ENCODE measurements at regions not wholly inside any gene's neighbourhood (a gene's known extent, or its start where the extent isn't known, plus 50 kb on each side); places are given as distances from the start of the nearest gene placed in this dataset.

DNA sequence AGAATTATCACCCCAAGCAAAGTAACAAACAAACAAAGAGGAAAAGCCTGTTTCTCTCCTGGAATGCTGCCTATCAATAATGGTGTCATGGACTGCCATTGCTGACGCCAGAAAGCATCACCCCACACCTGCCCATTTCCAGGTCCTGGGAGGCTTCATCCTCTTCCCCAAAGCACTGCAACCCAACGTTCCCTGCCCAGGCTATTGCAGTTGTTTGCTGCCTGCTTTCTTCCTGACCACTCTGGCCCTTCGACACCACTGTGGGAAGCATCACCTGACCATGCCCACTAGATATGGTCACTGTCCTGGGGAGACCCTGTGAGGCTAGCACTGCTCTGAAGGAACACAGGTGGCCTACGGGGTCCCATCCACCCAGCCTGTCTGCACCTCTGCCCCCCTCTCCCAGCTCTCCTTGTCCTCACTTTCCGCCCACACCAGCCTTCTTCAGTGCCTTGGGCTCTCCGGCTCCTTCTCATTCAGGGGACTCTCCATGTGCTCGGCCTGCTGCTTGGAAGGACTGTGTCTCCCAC lies 439.6 kb downstream of the GLRX3 start:
- Mint-ChIP-seq H3K27me3 (peaks cover 12% of the 10 kb centered on the region), H3K4me3 (no peak overlapping the region), H3K4me1 (no peaks in the 10 kb centered on the region), H3K27ac (peak overlapping the region in 1 of 2 donors; percentile 13), H3K9me3 (peaks cover 0 to 10% of the 10 kb centered on the region in 2 donors)
- no peak for ATAC-seq
- DNase-seq = no peak

DNA sequence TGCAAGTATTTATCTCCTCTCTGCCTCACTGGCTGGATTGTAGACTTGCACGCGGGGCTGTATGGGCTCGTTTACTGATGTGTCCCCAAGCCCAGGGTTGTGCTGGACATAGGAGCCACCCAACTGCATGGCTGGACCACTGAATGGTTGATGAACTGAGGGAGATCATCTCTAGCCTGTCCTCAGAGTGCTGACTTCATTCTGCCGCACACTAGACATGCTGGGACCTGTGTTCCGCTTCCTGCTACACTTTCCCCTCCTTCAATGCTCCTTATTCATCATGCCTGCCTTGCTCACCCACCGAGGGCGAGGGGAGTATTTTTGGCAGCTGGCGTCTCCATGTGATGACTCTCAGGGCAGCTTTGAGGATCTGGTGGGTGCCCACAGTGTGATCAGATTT lies 440.2 kb downstream of the GLRX3 start:
- peaks cover 12% of the 10 kb centered on the region for H3K27me3 Mint-ChIP-seq
- H3K4me1 Mint-ChIP-seq = no peaks in the 10 kb centered on the region
- no peak for ATAC-seq
- no peak for DNase-seq
- H3K27ac Mint-ChIP-seq = no peak overlapping the region
- H3K9me3 Mint-ChIP-seq = peaks cover 0 to 10% of the 10 kb centered on the region in 2 donors
- no peak overlapping the region for H3K4me3 Mint-ChIP-seq

DNA sequence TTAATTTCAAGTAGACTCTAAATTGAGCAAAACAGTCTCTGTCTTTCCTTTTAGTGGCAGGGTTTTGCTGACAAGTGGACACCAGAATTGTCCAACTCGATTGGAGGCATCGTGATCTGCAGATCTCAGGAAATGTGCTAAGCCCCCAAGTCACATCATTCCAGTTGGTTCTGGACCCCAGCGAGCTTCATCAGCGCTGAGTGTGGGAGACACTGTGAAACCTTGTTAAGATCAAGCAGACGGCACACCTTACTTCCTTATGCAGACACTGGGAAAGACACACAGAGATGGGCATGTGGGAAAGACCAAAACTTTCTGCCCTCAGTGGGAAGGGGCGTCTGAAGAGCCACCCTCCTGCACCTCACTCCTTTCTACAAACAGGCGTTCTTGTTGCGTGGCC lies 440.8 kb downstream of the GLRX3 start:
- Mint-ChIP-seq H3K9me3 (peaks cover 0 to 10% of the 10 kb centered on the region in 2 donors), H3K4me3 (no peak overlapping the region), H3K27ac (no peak overlapping the region), H3K4me1 (no peaks in the 10 kb centered on the region), H3K27me3 (peaks cover 12% of the 10 kb centered on the region)
- DNase-seq = no peak
- no peak for ATAC-seq

DNA sequence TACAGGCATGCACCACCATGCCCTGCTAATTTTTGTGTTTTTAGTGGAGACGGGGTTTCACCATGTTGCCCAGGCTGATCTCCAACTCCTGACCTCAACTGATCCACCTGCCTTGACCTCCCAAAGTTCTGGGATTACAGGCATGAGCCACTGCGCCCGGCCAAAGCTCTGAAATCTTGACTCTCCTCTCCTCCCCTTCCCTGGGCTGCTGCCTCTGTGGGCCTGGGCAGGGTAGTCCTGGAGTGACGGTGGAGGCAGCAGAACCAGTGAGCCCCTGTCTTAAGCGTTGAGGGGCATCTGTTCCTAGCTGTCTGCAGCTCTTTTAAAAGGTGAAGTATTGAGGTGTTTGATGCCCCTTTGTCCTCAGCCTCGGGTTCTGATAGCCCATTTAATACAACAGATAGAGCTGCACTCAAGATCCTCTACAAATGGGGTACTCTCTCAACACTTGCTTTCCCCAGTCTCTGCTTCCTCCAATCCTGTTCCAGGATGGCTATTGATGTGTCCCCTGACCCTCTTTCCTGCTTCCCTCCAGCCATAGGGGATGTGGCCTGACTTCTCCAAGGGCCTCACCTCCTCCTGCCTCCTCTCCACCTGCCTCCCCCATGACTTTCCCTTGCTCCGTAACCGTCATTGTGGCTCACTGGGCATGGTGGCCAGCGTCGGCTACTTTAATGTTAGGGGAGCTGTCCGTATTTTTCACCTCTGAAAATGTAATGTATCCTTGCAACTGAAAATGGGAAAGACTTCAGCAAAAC lies 442.5 kb downstream of the GLRX3 start:
- no peak for ATAC-seq
- H3K4me1 Mint-ChIP-seq = no peaks in the 10 kb centered on the region
- no peak overlapping the region for H3K27ac Mint-ChIP-seq
- H3K4me3 Mint-ChIP-seq = no peak overlapping the region
- no peak for DNase-seq
- H3K27me3 Mint-ChIP-seq = peaks cover 12% of the 10 kb centered on the region
- peaks cover 0 to 10% of the 10 kb centered on the region in 2 donors for H3K9me3 Mint-ChIP-seq

DNA sequence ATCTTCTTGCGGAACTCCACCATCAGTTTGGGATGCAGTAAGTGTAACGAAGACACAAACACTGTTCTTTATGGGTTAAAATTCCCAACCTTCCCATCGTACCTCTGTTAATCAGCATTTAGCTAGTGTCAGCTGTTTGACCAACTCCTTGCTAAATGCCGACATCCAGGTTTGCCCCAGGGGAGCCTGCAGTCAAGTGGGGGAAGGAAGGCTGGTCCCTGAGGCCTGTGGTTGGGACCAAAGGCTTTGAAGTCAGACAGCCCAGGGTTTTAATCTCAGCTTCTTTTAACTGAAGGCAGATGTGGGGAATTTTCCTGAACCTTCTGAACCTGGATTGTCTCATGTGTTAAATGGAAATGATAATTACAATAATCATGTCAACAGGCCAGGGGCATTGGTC lies 443.7 kb downstream of the GLRX3 start:
- Mint-ChIP-seq H3K9me3 (peaks cover 0 to 7% of the 10 kb centered on the region in 2 donors), H3K4me1 (no peaks in the 10 kb centered on the region), H3K27ac (peak overlapping the region in 1 of 2 donors; percentile 50), H3K27me3 (peaks cover 12% of the 10 kb centered on the region), H3K4me3 (no peak overlapping the region)
- no peak for DNase-seq
- ATAC-seq = no peak

DNA sequence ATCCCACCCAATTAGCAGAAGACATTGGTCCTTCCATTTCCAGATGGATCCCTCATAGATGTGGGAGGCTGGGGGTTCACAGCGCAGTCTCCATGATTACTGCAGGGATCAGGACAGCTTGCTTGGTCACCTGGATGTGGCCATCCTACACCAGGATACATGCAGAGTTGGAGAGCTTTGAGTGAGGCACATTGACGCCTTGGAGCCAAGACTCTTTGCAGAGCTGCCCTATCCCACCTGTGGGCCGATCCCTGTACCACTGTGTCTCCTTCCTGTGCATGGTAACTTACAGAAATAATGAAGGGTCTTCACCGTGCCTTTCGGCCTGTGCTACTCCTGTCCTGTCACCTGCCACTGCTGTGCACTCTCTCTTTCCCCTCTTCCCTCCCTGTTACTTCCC lies 444.8 kb downstream of the GLRX3 start:
- no peaks in the 10 kb centered on the region for H3K9me3 Mint-ChIP-seq
- no peak for DNase-seq
- no peak for ATAC-seq
- no peak overlapping the region for H3K27ac Mint-ChIP-seq
- H3K27me3 Mint-ChIP-seq = peaks cover 12% of the 10 kb centered on the region
- H3K4me3 Mint-ChIP-seq = no peak overlapping the region
- no peaks in the 10 kb centered on the region for H3K4me1 Mint-ChIP-seq

DNA sequence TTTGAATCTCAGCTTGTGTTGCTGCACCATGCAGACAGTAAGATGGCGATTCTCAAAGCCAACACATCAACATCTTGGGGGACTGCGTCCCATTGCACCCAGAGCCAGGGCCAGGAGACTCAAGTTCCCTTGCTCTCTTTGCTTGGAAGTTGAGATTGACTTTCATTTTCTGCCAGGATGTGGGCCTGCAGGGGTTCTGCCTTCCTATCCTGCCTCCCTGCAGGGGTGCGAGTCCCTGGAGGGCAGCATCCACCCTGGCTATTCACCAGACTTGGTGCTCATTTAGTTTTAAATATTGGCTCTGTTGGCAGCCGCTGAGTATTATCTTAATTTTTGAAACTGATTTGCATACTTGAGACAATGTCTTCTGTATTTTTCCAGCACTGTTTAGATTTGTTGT lies 451.5 kb downstream of the GLRX3 start:
- H3K9me3 Mint-ChIP-seq = peaks cover 0 to 5% of the 10 kb centered on the region in 2 donors
- DNase-seq (no peak), ATAC-seq (no peak)
- peaks cover 9% of the 10 kb centered on the region for H3K27me3 Mint-ChIP-seq
- H3K27ac Mint-ChIP-seq = no peak overlapping the region
- no peak overlapping the region for H3K4me3 Mint-ChIP-seq
- H3K4me1 Mint-ChIP-seq = no peaks in the 10 kb centered on the region

DNA sequence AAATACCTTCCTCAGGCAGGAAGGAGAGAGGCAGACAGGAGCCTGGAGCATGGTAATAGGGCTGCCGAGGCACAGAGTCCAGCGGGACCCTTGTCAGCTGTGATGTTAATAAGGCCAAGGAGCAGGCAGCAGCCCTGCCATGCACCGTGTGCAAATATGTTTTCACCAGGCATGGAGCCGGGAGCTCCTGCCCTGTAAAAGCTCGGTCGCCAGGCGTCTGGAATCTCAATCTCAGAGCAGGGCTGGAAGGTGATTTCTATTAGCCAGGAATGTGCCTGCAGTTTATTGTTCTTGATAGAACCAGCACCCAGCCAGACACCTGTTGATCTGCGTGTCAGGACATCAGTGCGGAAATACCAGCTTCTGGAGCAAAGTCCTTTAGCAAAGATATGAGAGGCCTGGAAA lies 469.8 kb downstream of the GLRX3 start:
- ATAC-seq (no peak), DNase-seq (no peak)
- no peak overlapping the region for H3K27ac Mint-ChIP-seq
- H3K27me3 Mint-ChIP-seq = peaks cover 24% of the 10 kb centered on the region
- H3K4me1 Mint-ChIP-seq = no peaks in the 10 kb centered on the region
- H3K9me3 Mint-ChIP-seq = peaks cover 0 to 16% of the 10 kb centered on the region in 2 donors
- no peak overlapping the region for H3K4me3 Mint-ChIP-seq

DNA sequence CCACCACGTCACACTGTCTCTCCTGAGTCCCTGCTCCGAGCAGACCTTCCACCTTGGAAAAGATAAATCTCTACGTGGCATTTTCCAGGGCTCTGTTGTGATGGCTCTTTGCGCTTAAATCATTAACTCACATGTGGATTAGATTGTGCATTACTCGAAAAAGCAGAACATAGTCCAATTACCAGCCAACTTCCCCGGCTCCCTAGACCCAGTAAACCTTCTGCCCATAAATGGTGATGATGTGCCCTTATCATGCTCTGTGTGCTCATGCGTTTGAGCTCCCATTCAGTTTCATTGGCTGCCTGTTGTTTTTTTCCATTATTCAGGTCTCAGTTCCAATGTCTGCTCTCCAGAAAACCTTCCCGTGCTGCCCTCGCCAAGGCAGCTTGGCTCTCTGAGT lies 471.2 kb downstream of the GLRX3 start:
- Mint-ChIP-seq H3K27ac (no peak overlapping the region), H3K4me3 (no peak overlapping the region), H3K4me1 (no peaks in the 10 kb centered on the region), H3K27me3 (peaks cover 20% of the 10 kb centered on the region), H3K9me3 (peaks cover 5 to 28% of the 10 kb centered on the region in 2 donors)
- DNase-seq (no peak), ATAC-seq (no peak)

DNA sequence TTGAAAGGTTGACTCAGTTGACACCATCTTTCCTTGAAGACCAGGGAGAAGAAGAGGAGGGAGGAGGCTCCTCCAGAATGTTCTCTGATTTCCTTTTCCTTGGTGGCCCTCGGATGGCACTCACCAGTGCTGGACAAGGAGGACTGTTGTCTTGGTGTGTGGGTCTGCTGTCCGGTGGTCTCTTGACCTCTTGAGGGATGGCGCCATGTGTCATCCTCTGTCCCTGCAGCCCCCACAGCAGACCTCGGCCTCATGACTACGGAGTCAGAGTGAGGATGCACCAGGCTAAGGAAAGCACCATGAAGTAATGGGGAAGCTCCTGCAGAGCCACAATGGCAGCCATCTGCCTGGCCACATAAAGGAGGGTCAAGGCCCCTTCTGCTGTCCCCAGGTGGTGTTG lies 475.0 kb downstream of the GLRX3 start:
- no peaks in the 10 kb centered on the region for H3K4me1 Mint-ChIP-seq
- no peak overlapping the region for H3K27ac Mint-ChIP-seq
- H3K4me3 Mint-ChIP-seq = no peak overlapping the region
- peaks cover 5 to 26% of the 10 kb centered on the region in 2 donors for H3K9me3 Mint-ChIP-seq
- peaks cover 8% of the 10 kb centered on the region for H3K27me3 Mint-ChIP-seq
- DNase-seq = no peak
- no peak for ATAC-seq

DNA sequence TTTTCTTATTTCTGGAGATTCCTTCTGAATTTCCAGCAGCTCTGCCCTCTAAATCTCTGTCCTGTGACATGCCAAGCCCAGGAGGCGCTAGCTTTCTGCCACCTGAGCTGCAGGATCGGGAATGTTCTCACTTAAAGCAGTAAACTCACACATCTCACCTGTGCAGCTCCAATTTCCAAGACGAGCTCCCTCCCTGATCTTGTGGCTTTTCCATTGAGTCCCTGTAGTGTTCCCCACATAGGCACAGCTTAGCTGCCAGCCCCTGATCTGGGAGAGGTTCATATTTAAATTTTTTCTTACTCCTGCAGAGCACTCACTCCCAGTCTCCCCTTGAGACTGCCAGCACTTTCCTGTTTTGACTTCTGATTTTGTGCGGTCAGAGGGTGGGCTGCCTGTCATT lies 479.3 kb downstream of the GLRX3 start:
- Mint-ChIP-seq H3K27me3 (peaks cover 12% of the 10 kb centered on the region), H3K9me3 (peaks cover 5 to 22% of the 10 kb centered on the region in 2 donors), H3K4me1 (no peaks in the 10 kb centered on the region), H3K27ac (no peak overlapping the region), H3K4me3 (no peak overlapping the region)
- DNase-seq (no peak), ATAC-seq (no peak)

DNA sequence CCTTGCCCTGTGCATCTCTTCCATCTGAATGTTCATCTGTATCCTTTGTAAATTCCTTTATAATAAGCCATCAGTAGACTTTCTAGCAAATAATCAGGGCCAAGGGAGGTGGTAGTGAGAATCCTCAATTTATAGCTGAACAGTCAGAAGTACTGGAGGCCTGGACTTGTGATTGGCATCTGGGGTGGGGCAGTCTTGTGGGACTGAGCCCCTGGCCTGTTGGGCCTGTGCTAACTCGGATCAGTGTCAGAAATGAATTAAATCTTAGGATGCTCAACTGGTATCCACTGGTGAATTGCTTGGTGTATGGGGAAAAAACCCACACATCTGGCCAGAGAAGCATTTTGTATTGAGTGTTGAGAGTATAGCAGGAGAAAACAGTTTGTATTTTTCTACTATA lies 481.8 kb downstream of the GLRX3 start:
- Mint-ChIP-seq H3K27ac (no peak overlapping the region), H3K4me1 (no peaks in the 10 kb centered on the region), H3K4me3 (no peak overlapping the region), H3K9me3 (peaks cover 0 to under 1% of the 10 kb centered on the region in 2 donors), H3K27me3 (peaks cover 35% of the 10 kb centered on the region)
- ATAC-seq (no peak), DNase-seq (no peak)

DNA sequence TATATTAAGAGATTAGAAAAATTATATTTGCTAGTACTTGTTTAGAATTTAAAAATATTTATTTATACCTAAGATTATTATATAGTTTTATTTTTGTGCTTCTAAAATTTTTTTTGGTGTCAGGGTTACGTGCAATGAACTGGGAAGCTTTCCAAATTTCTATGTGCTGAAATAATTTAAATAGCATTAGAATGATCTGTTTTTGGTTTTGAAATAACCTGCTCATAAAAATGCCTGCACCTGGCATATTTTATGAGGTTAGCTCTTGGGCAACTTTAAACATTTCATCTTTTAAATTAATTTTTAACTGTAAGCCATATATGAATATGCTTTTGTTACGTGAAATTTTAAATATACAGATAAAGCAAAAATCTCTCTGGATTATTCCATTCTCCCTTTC lies 482.5 kb downstream of the GLRX3 start:
- no peak for ATAC-seq
- Mint-ChIP-seq H3K4me1 (no peaks in the 10 kb centered on the region), H3K9me3 (no peaks in the 10 kb centered on the region), H3K27ac (no peak overlapping the region), H3K4me3 (no peak overlapping the region), H3K27me3 (peaks cover 42% of the 10 kb centered on the region)
- DNase-seq = no peak

DNA sequence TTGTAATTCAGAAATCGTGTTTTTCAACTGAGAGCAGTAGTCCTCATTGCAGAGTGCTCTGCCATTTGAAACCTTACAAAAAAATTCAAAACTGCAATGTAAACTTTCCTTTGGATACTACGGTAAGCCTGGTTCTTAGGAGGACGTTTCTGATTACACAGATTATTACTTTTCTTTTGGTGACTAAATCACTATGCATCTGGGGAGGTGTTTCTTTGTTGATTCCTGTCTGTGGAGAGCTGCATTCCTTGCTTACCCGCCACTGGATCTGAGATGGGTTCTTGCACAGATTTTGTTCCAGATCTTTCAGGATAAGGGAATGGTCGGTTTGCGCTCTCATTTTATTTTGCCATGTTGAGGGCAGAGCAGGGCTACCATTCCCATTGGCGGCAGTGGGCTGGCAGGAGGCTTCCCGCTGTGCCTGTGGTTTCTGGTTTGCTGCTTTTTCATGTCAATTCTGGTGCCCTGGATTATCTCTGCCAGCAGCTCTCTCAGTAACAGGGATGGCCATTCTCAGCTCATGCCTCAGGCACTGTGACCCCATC lies 485.1 kb downstream of the GLRX3 start:
- ATAC-seq (no peak), DNase-seq (no peak)
- H3K27me3 Mint-ChIP-seq = peaks cover 46% of the 10 kb centered on the region
- H3K27ac Mint-ChIP-seq = peak overlapping the region in 1 of 2 donors; percentile 74
- no peak overlapping the region for H3K4me3 Mint-ChIP-seq
- H3K9me3 Mint-ChIP-seq = peaks cover 0 to 6% of the 10 kb centered on the region in 2 donors
- H3K4me1 Mint-ChIP-seq = no peaks in the 10 kb centered on the region

DNA sequence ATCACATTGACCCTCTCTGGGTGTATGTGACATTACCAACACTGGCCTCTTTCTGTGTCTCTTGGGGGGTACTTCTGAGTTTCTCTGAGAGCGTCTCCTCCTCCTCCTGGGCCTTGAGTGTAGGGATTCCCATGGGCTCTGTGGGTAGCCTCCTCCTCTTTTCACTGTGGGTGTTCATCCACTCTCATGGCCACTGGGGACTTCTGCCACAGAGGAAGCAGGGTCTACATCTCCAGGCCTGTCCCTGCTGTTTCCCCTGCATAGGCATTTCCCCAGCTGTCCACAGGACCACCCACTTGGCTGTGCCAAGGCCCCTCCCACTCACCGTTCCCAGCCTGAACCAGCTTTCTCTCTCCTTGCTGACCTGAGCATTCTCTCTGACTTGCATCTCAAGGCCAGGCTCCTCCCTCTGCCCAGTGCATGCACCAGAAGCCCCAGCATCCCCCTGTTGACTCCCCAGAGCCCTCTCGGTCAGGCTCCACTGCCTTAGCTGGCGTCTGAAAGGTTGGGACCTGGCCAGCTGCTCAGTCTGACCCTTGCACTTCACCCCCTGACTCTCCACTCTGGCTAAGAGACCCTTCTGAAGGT lies 487.6 kb downstream of the GLRX3 start:
- no peak overlapping the region for H3K4me3 Mint-ChIP-seq
- ATAC-seq (no peak), DNase-seq (no peak)
- peaks cover 0 to 6% of the 10 kb centered on the region in 2 donors for H3K9me3 Mint-ChIP-seq
- peaks cover 45% of the 10 kb centered on the region for H3K27me3 Mint-ChIP-seq
- H3K27ac Mint-ChIP-seq = no peak overlapping the region
- H3K4me1 Mint-ChIP-seq = no peaks in the 10 kb centered on the region

DNA sequence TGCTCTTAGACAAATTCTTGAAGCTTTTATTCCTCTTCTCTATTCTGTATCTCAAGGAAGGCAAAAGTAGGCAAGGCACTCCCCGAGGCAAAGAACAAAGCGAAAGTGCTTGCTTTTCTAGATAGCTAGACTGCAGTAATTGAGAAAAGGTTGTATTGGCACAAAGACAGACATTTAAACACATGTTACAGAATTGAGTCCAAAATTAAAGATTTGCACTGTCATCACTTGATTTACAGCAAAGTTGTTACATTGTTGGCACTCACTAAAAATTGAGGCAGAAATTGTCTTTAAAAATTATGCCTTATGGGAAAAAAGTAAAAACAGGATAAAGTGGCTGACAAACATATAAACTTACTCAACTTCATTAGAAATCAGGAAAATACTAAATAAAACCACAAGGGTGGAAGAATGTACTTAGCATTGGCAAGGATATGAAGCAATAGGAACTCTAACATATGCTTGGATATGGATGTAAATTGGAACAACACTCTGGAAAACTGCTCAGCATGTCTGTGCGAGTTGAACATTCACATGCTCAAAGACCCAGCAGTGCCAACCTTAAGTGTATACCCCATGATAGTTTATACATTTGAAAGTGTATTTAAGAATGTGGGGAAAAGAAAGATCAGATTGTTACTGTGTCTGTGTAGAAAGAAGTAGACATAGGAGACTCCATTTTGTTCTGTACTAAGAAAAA lies 491.3 kb downstream of the GLRX3 start:
- Mint-ChIP-seq H3K4me3 (no peak overlapping the region), H3K9me3 (peaks cover 0 to 12% of the 10 kb centered on the region in 2 donors), H3K27me3 (peaks cover 32% of the 10 kb centered on the region), H3K27ac (no peak overlapping the region), H3K4me1 (peaks cover 4% of the 10 kb centered on the region)
- DNase-seq (no peak), ATAC-seq (no peak)
